ENCODE measurements at regions not wholly inside any gene's neighbourhood (a gene's known extent, or its start where the extent isn't known, plus 50 kb on each side); places are given as distances from the start of the nearest gene placed in this dataset.

- no peak for DNase-seq (ENCODE audit: low spot score in 2 of 2)
- 56 to 63% methylated on average over 3 of the region's 3 CpGs for WGBS, 2 donors
- H3K4me3 ChIP-seq (ENCODE audit: low read depth, poor library complexity, severe bottlenecking) = no peak overlapping the region
- no peak for TF ChIP-seq POLR2A (IDR thresholded peaks at IDR 0.05)
- TF ChIP-seq CTCF (IDR thresholded peaks at IDR 0.05) = no peak
- intact Hi-C loops (cut with DNase I; ENCODE audit: low total_unique reads) = no loop called here
Observed at GRCh38 chr2:204039298-204039838, 102.8 kb downstream of the ICOS start.

- TF ChIP-seq CTCF (IDR thresholded peaks at IDR 0.05) (no peak), POLR2A (IDR thresholded peaks at IDR 0.05) (no peak)
- intact Hi-C loops (cut with DNase I; ENCODE audit: low total_unique reads) = no loop called here
- DNase-seq (ENCODE audit: low spot score in 2 of 2) = no peak
- 82 to 86% methylated on average over 3 of the region's 3 CpGs for WGBS, 2 donors
- no peak overlapping the region for H3K4me3 ChIP-seq (ENCODE audit: low read depth, poor library complexity, severe bottlenecking)
Observed at GRCh38 chr2:204040016-204040415, 103.5 kb downstream of the ICOS start.

- WGBS, 2 donors = 92 to 93% methylated on average over 1 of the region's 1 CpG
Observed at GRCh38 chr2:204042401-204042800, 105.8 kb downstream of the ICOS start.

GRCh38 chr2:204046145-204046544 lies 109.6 kb downstream of the ICOS start:
- intact Hi-C loops (cut with DNase I; ENCODE audit: low total_unique reads) = no loop called here
- no peak for TF ChIP-seq CTCF (IDR thresholded peaks at IDR 0.05)
- no peak for TF ChIP-seq POLR2A (IDR thresholded peaks at IDR 0.05)
- 96 to 98% methylated on average over 2 of the region's 2 CpGs for WGBS, 2 donors
- no peak for DNase-seq (ENCODE audit: low spot score in 2 of 2)
- H3K4me3 ChIP-seq (ENCODE audit: low read depth, poor library complexity, severe bottlenecking) = no peak overlapping the region

More at GRCh38 chr2:204042401-204042800, 105.8 kb downstream of the ICOS start:
- TF ChIP-seq POLR2A (IDR thresholded peaks at IDR 0.05) = no peak
- no peak for TF ChIP-seq CTCF (IDR thresholded peaks at IDR 0.05)
- intact Hi-C loops (cut with DNase I; ENCODE audit: low total_unique reads) = no loop called here
- DNase-seq (ENCODE audit: low spot score in 2 of 2) = no peak
- no peak overlapping the region for H3K4me3 ChIP-seq (ENCODE audit: low read depth, poor library complexity, severe bottlenecking)

DNA sequence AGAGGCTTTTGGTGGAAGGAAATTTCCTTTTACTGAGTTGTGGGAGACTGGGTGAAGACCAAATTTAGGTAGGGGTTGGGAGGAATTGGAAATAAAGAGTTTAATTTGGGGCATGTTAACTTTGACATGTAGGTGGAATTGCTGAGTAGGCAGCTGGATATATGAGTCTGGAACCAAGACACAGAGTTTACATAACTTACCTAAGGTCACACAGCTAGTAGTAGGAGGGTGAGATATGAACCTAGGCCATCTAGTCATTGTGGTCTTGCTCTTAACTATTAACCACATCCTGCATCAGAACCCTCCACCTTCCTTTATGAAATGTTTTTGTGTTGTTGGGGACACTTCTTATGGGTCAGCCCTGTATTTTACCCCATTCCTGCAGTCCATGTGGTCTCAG lies 113.1 kb downstream of the ICOS start:
- H3K4me3 ChIP-seq (ENCODE audit: low read depth, poor library complexity, severe bottlenecking) = no peak overlapping the region
- intact Hi-C loops (cut with DNase I; ENCODE audit: low total_unique reads) = no loop called here
- TF ChIP-seq CTCF (IDR thresholded peaks at IDR 0.05) (no peak), POLR2A (IDR thresholded peaks at IDR 0.05) (no peak)
- no peak for DNase-seq (ENCODE audit: low spot score in 2 of 2)

GRCh38 chr2:204050681-204051080 lies 114.1 kb downstream of the ICOS start:
- TF ChIP-seq POLR2A (IDR thresholded peaks at IDR 0.05) = no peak
- no peak for TF ChIP-seq CTCF (IDR thresholded peaks at IDR 0.05)
- 58 to 68% methylated on average over 5 of the region's 5 CpGs for WGBS, 2 donors
- no peak overlapping the region for H3K4me3 ChIP-seq (ENCODE audit: low read depth, poor library complexity, severe bottlenecking)
- no peak for DNase-seq (ENCODE audit: low spot score in 2 of 2)
- intact Hi-C loops (cut with DNase I; ENCODE audit: low total_unique reads) = no loop called here

Measured in lower leg skin (tissue), 4 donors.